Loucy (cell line): ENCODE measurements at regions not wholly inside any gene's neighbourhood (a gene's known extent, or its start where the extent isn't known, plus 50 kb on each side); places are given as distances from the start of the nearest gene placed in this dataset.

Experiments used
- CTCF ChIP-seq: fragments of 200-600 bp; sonication (generic); conservative IDR thresholded peaks from 2 replicates; pipeline ENCODE4 v1.5.1; 2014; ENCODE audit warnings: mild to moderate bottlenecking, antibody characterized with exemption, low read length
- EZH2phosphoT487 ChIP-seq: fragments of 200-600 bp; IDR thresholded peaks from 2 replicates; pipeline ENCODE4 v1.6.1; 2018; ENCODE audit warnings: antibody characterized with exemption, mild to moderate bottlenecking, moderate library complexity, borderline replicate concordance

DNA sequence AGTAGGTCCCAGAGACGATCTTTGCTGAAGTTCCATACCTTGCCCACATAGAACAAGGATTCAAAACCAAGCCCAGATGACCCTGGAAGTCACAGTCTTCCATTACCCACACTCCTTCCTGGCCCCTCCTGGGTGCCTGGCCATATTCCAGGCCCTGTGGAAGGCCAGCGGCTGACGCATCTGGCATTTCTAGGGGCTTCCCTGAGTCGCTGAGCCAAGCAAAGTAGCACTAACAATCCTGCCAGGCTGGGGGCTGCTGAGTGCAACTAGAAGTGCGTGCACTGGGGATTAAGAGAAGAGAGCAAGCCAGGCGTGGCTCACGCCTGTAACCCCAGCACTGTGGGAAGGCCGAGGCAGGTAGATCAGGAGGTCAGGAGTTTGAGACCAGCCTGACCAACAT is 175.2 kb upstream of the CPEB2 start:
- TF ChIP-seq CTCF (no peak), EZH2phosphoT487 (no peak)
